RKO (cell line): ENCODE measurements at regions not wholly inside any gene's neighbourhood (a gene's known extent, or its start where the extent isn't known, plus 50 kb on each side); places are given as distances from the start of the nearest gene placed in this dataset.

Source experiments
- DNase-seq: peaks from one replicate; pipeline ENCODE4 v3.0.0-alpha.2; 2016; ENCODE audit warnings: low spot score

- DNase-seq = no peak
These were observed 54.7 kb upstream of the DSCAM start for GRCh38 chr21:40901691-40902090.

GRCh38 chr21:40902299-40902698, 55.3 kb upstream of the DSCAM start:
- no peak for DNase-seq

GRCh38 chr21:40902993-40903392, 56.0 kb upstream of the DSCAM start:
- DNase-seq = no peak

GRCh38 chr21:40905251-40905650, 58.3 kb upstream of the DSCAM start:
- no peak for DNase-seq

GRCh38 chr21:40912375-40912774, 65.4 kb upstream of the DSCAM start:
- no peak for DNase-seq

GRCh38 chr21:40915114-40915513, 68.2 kb upstream of the DSCAM start:
- no peak for DNase-seq

GRCh38 chr21:40923407-40923806, 76.4 kb upstream of the DSCAM start:
- DNase-seq = no peak

- no peak for DNase-seq
These were observed 76.9 kb upstream of the DSCAM start for GRCh38 chr21:40923901-40924300.

GRCh38 chr21:40924641-40925040, 77.7 kb upstream of the DSCAM start:
- DNase-seq = no peak

GRCh38 chr21:40926238-40926637, 79.3 kb upstream of the DSCAM start:
- no peak for DNase-seq

- no peak for DNase-seq
These were observed 82.9 kb upstream of the DSCAM start for GRCh38 chr21:40929833-40930232.

- DNase-seq = no peak
These were observed 84.2 kb upstream of the DSCAM start for GRCh38 chr21:40931197-40931596.

- no peak for DNase-seq
These were observed 89.2 kb upstream of the DSCAM start for GRCh38 chr21:40936178-40936577.

- DNase-seq = no peak
These were observed 89.9 kb upstream of the DSCAM start for GRCh38 chr21:40936771-40937261.

GRCh38 chr21:40938078-40938477, 91.1 kb upstream of the DSCAM start:
- DNase-seq = no peak

GRCh38 chr21:40938611-40939010, 91.7 kb upstream of the DSCAM start:
- DNase-seq = no peak

- no peak for DNase-seq
These were observed 100.8 kb upstream of the DSCAM start for GRCh38 chr21:40947713-40948112.

GRCh38 chr21:40950970-40951369, 104.0 kb upstream of the DSCAM start:
- DNase-seq = no peak

- DNase-seq = no peak
These were observed 105.8 kb upstream of the DSCAM start for GRCh38 chr21:40952551-40953323.

GRCh38 chr21:40964691-40965090, 117.7 kb upstream of the DSCAM start:
- no peak for DNase-seq

GRCh38 chr21:40967771-40968170, 120.8 kb upstream of the DSCAM start:
- DNase-seq = no peak

GRCh38 chr21:40972151-40972550, 125.2 kb upstream of the DSCAM start:
- DNase-seq = no peak

- DNase-seq = no peak
These were observed 129.5 kb upstream of the DSCAM start for GRCh38 chr21:40976198-40977109.
